ENCODE measurements at regions not wholly inside any gene's neighbourhood (a gene's known extent, or its start where the extent isn't known, plus 50 kb on each side); places are given as distances from the start of the nearest gene placed in this dataset.
A peak's percentile ranks its signal among the peaks of the same experiment; 100 is the strongest.

DNA sequence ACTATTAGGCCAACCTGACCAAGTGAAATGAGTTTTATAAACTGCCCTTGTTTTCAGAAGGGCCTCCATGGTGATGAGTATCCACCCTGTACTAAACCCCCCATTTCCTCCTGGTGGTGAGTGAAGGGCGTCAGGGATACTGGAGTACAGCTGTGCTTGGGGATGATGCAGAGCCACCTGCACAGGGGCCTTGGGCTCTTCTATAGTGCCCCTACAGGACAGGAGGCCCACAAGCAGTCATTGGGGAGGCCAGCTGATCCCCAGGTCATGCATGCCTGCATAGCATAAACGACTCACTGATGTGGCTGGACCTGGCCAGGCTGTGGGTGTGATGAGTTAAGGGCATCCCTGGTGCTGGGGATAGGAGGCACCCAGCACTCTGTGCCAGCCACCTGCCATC, 114.1 kb upstream of the CELF2 start:
- DNase-seq (no peak), ATAC-seq (no peak)
- Histone ChIP-seq H3K4me1 (ENCODE audit: low read depth) (no peaks in the 10 kb centered on the region), H3K36me3 (ENCODE audit: low read depth) (no peaks in the 10 kb centered on the region), H3K4me3 (no peak overlapping the region), H3K9me3 (no peaks in the 10 kb centered on the region)
- no peak for TF ChIP-seq CTCF (IDR thresholded peaks at IDR 0.05)
- intact Hi-C loops (cut with DNase I, micrococcal nuclease) = no loop called here

DNA sequence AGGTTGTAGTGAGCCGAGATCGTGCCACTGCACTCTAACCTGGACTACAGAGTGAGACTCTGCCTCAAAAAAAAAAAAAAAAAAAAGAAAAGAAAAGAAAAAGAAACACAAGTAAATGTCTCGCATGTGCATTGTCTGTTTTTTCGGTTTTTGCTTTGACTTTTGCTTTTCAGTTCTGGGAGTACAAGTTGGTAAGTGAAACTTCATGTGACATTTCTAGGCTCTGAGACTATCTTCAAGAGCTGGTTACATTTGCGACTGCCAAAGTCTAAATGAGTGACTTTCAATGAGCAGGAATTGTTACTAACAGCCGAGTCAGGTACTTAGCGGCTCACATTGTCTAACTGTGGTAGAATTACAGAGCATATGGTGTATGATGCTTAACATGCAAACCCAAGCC, 107.0 kb upstream of the CELF2 start:
- H3K36me3 ChIP-seq (ENCODE audit: low read depth) = no peaks in the 10 kb centered on the region
- intact Hi-C loops (cut with DNase I, micrococcal nuclease) = no loop called here
- no peak for TF ChIP-seq CTCF (IDR thresholded peaks at IDR 0.05)

GRCh38 chr10:10911035-10911434, 106.6 kb upstream of the CELF2 start:
- no peak overlapping the region for H3K4me3 ChIP-seq
- H3K4me1 ChIP-seq (ENCODE audit: low read depth) = no peaks in the 10 kb centered on the region
- no peak for TF ChIP-seq CTCF (IDR thresholded peaks at IDR 0.05)
- intact Hi-C loops (cut with DNase I, micrococcal nuclease) = no loop called here
- no peak for DNase-seq
- H3K36me3 ChIP-seq (ENCODE audit: low read depth) = no peaks in the 10 kb centered on the region
- no peaks in the 10 kb centered on the region for H3K9me3 ChIP-seq
- ATAC-seq = no peak

More for the DNA sequence above, 107.0 kb upstream of the CELF2 start:
- ATAC-seq = no peak
- no peak overlapping the region for H3K4me3 ChIP-seq
- no peaks in the 10 kb centered on the region for H3K4me1 ChIP-seq (ENCODE audit: low read depth)
- no peaks in the 10 kb centered on the region for H3K9me3 ChIP-seq
- no peak for DNase-seq

DNA sequence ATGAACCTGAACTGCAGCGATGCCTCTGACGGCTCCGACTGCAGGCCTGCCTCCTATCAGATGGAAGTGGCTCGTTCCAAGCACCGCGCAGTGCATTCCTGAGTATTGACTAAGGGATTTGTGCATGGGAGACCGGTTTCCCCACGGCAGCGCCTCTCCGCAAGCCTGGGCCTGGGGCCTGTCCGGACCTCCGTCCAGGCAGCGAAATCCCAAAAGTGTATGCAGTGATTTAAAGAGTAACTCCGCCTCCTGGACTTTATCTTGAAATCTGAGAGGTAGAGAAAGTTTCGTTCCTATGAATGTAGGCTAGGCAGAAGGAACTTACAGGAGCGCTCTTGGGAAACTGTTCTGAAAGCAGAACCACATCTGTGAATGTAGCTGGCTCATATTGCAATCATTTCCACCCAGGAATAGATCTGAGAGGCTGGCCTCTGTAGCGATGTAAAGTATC, 106.2 kb upstream of the CELF2 start:
- Histone ChIP-seq H3K9me3 (no peaks in the 10 kb centered on the region), H3K4me1 (ENCODE audit: low read depth) (no peaks in the 10 kb centered on the region), H3K36me3 (ENCODE audit: low read depth) (no peaks in the 10 kb centered on the region), H3K4me3 (no peak overlapping the region)
- DNase-seq (peak; percentile 31 to 60 (median 34)), ATAC-seq (peak; percentile 66)
- intact Hi-C loops (cut with DNase I, micrococcal nuclease) = no loop called here
- no peak for TF ChIP-seq CTCF (IDR thresholded peaks at IDR 0.05)

DNA sequence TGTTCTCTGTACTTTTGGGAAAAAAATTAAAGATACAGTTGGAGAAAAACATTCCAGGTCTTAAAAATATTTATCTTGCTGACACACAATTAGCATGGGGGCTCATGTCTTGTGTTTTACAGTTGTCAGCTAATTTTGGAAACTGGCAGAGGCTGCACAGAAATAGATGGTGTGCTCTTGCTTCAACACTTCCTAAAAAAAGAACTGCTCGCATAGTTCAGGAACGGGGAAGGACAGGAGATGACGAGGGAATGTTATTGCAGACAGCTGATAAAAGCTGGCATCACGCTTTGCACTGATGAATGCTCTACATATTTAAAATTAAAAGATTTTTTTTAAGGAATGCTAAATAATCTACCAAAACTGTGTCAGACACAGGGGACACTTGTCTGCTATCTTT, 103.5 kb upstream of the CELF2 start:
- H3K9me3 ChIP-seq = no peaks in the 10 kb centered on the region
- H3K36me3 ChIP-seq (ENCODE audit: low read depth) = no peaks in the 10 kb centered on the region
- intact Hi-C loops (cut with DNase I, micrococcal nuclease) = no loop called here
- ATAC-seq (no peak), DNase-seq (no peak)
- no peak overlapping the region for H3K4me3 ChIP-seq
- no peaks in the 10 kb centered on the region for H3K4me1 ChIP-seq (ENCODE audit: low read depth)
- no peak for TF ChIP-seq CTCF (IDR thresholded peaks at IDR 0.05)

- ATAC-seq = no peak
- no peaks in the 10 kb centered on the region for H3K4me1 ChIP-seq (ENCODE audit: low read depth)
- TF ChIP-seq CTCF (IDR thresholded peaks at IDR 0.05) = no peak
- intact Hi-C loops (cut with DNase I, micrococcal nuclease) = no loop called here
- no peak for DNase-seq
- H3K9me3 ChIP-seq = no peaks in the 10 kb centered on the region
- no peaks in the 10 kb centered on the region for H3K36me3 ChIP-seq (ENCODE audit: low read depth)
- H3K4me3 ChIP-seq = no peak overlapping the region
Measured at GRCh38 chr10:10915215-10915614, 102.5 kb upstream of the CELF2 start.

Data from mucosa of descending colon (tissue), 3 donors.